H1 (cell line): ENCODE measurements at regions not wholly inside any gene's neighbourhood (a gene's known extent, or its start where the extent isn't known, plus 50 kb on each side); places are given as distances from the start of the nearest gene placed in this dataset.

ENCODE experiments used
- TF ChIP-seq, protein P1 (sequence below), 3 experiments: IDR thresholded peaks; 1 replicate in 2 of 3; 2 replicates in 1 of 3; pipeline versions ENCODE4 v1.5.1 to v1.6.1; 2011; ENCODE audit warnings: low read length in 3 of 3, mild to moderate bottlenecking in 3 of 3, inconsistent platforms in 2 of 3, low read depth in 1 of 3, moderate library complexity in 1 of 3; ENCODE audit not compliant: insufficient read depth in 1 of 3; ENCODE audit errors: control extremely low read depth in 1 of 3

DNA sequence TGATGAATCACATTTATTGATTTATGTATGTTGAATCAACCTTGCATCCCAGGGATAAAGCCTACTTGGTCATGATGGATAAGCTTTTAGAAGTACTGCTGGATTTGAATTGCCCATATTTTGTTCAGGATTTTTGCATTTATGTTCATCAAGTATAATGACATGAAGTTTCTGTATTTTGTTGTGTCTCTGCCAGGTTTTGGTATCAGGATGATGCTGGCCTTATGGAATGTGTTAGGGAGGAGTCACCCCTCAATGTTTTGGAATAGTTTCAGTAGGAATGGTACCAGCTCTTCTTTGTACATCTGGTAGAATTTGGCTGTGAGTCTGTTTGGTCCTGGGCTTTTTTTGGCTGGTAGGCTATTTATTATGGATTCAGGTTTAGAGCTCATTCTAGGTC is 1643.1 kb upstream of the B3GALT2 start (continued):
- TF ChIP-seq, protein P1, sequence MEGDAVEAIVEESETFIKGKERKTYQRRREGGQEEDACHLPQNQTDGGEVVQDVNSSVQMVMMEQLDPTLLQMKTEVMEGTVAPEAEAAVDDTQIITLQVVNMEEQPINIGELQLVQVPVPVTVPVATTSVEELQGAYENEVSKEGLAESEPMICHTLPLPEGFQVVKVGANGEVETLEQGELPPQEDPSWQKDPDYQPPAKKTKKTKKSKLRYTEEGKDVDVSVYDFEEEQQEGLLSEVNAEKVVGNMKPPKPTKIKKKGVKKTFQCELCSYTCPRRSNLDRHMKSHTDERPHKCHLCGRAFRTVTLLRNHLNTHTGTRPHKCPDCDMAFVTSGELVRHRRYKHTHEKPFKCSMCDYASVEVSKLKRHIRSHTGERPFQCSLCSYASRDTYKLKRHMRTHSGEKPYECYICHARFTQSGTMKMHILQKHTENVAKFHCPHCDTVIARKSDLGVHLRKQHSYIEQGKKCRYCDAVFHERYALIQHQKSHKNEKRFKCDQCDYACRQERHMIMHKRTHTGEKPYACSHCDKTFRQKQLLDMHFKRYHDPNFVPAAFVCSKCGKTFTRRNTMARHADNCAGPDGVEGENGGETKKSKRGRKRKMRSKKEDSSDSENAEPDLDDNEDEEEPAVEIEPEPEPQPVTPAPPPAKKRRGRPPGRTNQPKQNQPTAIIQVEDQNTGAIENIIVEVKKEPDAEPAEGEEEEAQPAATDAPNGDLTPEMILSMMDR (IDR thresholded peaks at IDR 0.05; ENCODE audit: control extremely low read depth in 1 of 3, insufficient read depth in 1 of 3, low read depth in 1 of 3, low read length in 3 of 3): no peak
